ENCODE measurements at regions not wholly inside any gene's neighbourhood (a gene's known extent, or its start where the extent isn't known, plus 50 kb on each side); places are given as distances from the start of the nearest gene placed in this dataset.

- Histone ChIP-seq H3K9ac (ENCODE audit: control insufficient read depth, insufficient read depth, low read length) (no peak overlapping the region), H4K20me1 (ENCODE audit: control insufficient read depth, insufficient read depth) (no peaks in the 10 kb centered on the region), H3K36me3 (ENCODE audit: control insufficient read depth in 2 of 2, insufficient read depth in 2 of 2, low read length in 1 of 2) (no peaks in the 10 kb centered on the region), H2AFZ (ENCODE audit: control insufficient read depth, low read depth, low read length) (no peak overlapping the region), H3K27me3 (replicated peaks in 1 of 2; ENCODE audit: control insufficient read depth in 2 of 2, insufficient read depth in 2 of 2, low read length in 1 of 2) (no peaks in the 10 kb centered on the region), H3K4me1 (ENCODE audit: control insufficient read depth, insufficient read depth, low read length) (no peaks in the 10 kb centered on the region), H3K9me3 (replicated peaks; ENCODE audit: control insufficient read depth, insufficient read depth, low read length) (no peaks in the 10 kb centered on the region), H3K4me3 (no peak overlapping the region), H3K79me2 (ENCODE audit: control insufficient read depth, insufficient read depth, low read length) (no peaks in the 10 kb centered on the region), H3K4me2 (ENCODE audit: control insufficient read depth, insufficient read depth) (no peak overlapping the region), H3K27ac (ENCODE audit: control insufficient read depth, insufficient read depth) (no peak overlapping the region)
- intact Hi-C loops (cut with micrococcal nuclease; ENCODE audit: unreplicated experiment): no loop called here
- BruUV-seq (replicated peaks): no TSS peak
- POLR2A ChIA-PET: no interaction called here
- in situ Hi-C loops (cut with MboI): no loop called here
- no peak for ATAC-seq
- FAIRE-seq: no peak
- WGBS (ENCODE audit: insufficient coverage, insufficient replicate concordance, low lambda C conversion rate, missing lambda C conversion rate): 5% methylated on average over 1 of the region's 1 CpG
- RAD21 ChIA-PET (ENCODE audit: unreplicated experiment): no interaction called here
- CTCF ChIA-PET: no interaction called here
- SMC1A ChIA-PET (ENCODE audit: uncharacterized antibody, unreplicated experiment): interaction anchor here (1.0 kb wide), 1 partner anchor 11 kb away, joined by 3 read pairs; no protein-coding TSS in a partner anchor
- DNase-seq (ENCODE audit: low read depth, low spot score): no peak
- TF ChIP-seq HCFC1 (IDR thresholded peaks at IDR 0.05; ENCODE audit: low read length) (no peak), BRCA1 (IDR thresholded peaks at IDR 0.05; ENCODE audit: low read depth, low read length) (no peak), SP1 (IDR thresholded peaks at IDR 0.05; ENCODE audit: low read depth, low read length) (no peak), CEBPB (IDR thresholded peaks at IDR 0.05; ENCODE audit: borderline replicate concordance in 1 of 2, low read depth in 2 of 2, low read length in 2 of 2) (no peak), CBX3 (IDR thresholded peaks at IDR 0.05; ENCODE audit: borderline replicate concordance, low read depth) (no peak), FOXM1 (IDR thresholded peaks at IDR 0.05; ENCODE audit: low read depth, low read length) (no peak), MTA2 (IDR thresholded peaks at IDR 0.05; ENCODE audit: low read depth) (no peak), JUNB (IDR thresholded peaks at IDR 0.05) (no peak), IKZF2 (IDR thresholded peaks at IDR 0.05) (no peak), SREBF1 (IDR thresholded peaks at IDR 0.05; ENCODE audit: low read length) (no peak), NR2F1 (conservative IDR thresholded peaks at IDR 0.05) (no peak), PAX5 (IDR thresholded peaks at IDR 0.05; ENCODE audit: borderline replicate concordance, low read depth, low read length) (no peak)
These were observed 1017.0 kb upstream of the CNTN5 start for GRCh38 chr11:98003606-98004371.

All from GM12878 (cell line).